Sigmoid colon (tissue), 6 donors: ENCODE measurements at regions not wholly inside any gene's neighbourhood (a gene's known extent, or its start where the extent isn't known, plus 50 kb on each side); places are given as distances from the start of the nearest gene placed in this dataset.

ENCODE experiments used
- DNase-seq: peaks from one replicate; pipeline ENCODE4 v3.0.0-alpha.2; 2019
- H3K27ac ChIP-seq, 4 donors: fragments of 200-600 bp; sonication (generic); one replicate each; pipeline ENCODE4 v1.5.1; 2016 to 2019; ENCODE audit warnings: mild to moderate bottlenecking in 1 of 4
- H3K27me3 ChIP-seq, 3 donors: fragments of 200-600 bp; sonication (generic); one replicate each; pipeline ENCODE4 v1.5.1; 2019; ENCODE audit warnings: mild to moderate bottlenecking in 1 of 3
- H3K36me3 ChIP-seq, 4 donors: fragments of 200-600 bp; sonication (generic); one replicate each; pipeline ENCODE4 v1.5.1; 2016 to 2019
- H3K4me1 ChIP-seq, 4 donors: fragments of 200-600 bp; sonication (generic); one replicate each; pipeline ENCODE4 v1.5.1; 2017 to 2019
- H3K4me3 ChIP-seq, 4 donors: fragments of 200-600 bp; sonication (generic); one replicate each; pipeline ENCODE4 v1.5.1; 2017 to 2019; ENCODE audit warnings: mild to moderate bottlenecking in 2 of 4, moderate library complexity in 1 of 4
- H3K9me3 ChIP-seq, 4 donors: fragments of 200-600 bp in 3 of 4; sonication (generic) in 3 of 4; one replicate each; pipeline versions ENCODE4 v1.5.1 to v1.6.1; 2013 to 2019
- EP300 ChIP-seq, 4 donors: sonication (generic); formaldehyde crosslinking; IDR thresholded peaks; one replicate each; pipeline ENCODE4 v1.6.1; 2017; ENCODE audit warnings: antibody characterized with exemption in 4 of 4
- POLR2A ChIP-seq, 2 donors: fragments of 450-650 bp; IDR thresholded peaks; one replicate each; pipeline ENCODE4 v1.6.1; 2016; ENCODE audit warnings: antibody characterized with exemption in 2 of 2, mild to moderate bottlenecking in 2 of 2, moderate library complexity in 2 of 2
- POLR2AphosphoS5 ChIP-seq, 4 donors: sonication (generic); formaldehyde crosslinking; IDR thresholded peaks; one replicate each; pipeline ENCODE4 v1.6.1; 2017; ENCODE audit warnings: antibody characterized with exemption in 4 of 4
- WGBS, 2 donors: extraction: QIAGEN DNeasy Blood & Tissue Kit; methylation state at CpG; one replicate each; pipeline ENCODE4 v1.1.7; 2013; 5-methylcytosine and 5-hydroxymethylcytosine counted together
- intact Hi-C: fragments of 100-400 bp; cut with DNase I; formaldehyde crosslinking; loops from one replicate; pipeline ENCODE4 v1.15.1; 2023
- TF ChIP-seq, protein P1 (sequence below), 4 experiments: fragments of 450-650 bp in 3 of 4; fragments of 200-600 bp in 1 of 4; IDR thresholded peaks; one replicate each; pipeline ENCODE4 v1.5.1; 2016 to 2019; ENCODE audit warnings: antibody characterized with exemption in 4 of 4, mild to moderate bottlenecking in 3 of 4, moderate library complexity in 2 of 4
- donor health status: healthy with polysubstance abuse.
- donor health status: healthy.

GRCh38 chr6:25103603-25104002, 167.8 kb upstream of the RIPOR2 start:
- H3K4me1 ChIP-seq, result no peaks in the 10 kb centered on the region
- H3K9me3 ChIP-seq, result no peaks in the 10 kb centered on the region
- 30 to 47% methylated on average over 3 of the region's 3 CpGs for WGBS, 2 donors
- intact Hi-C loops, result no loop called here
- no peak for TF ChIP-seq EP300 (IDR thresholded peaks at IDR 0.05)
- TF ChIP-seq POLR2A (IDR thresholded peaks at IDR 0.05), result no peak
- TF ChIP-seq, protein P1, sequence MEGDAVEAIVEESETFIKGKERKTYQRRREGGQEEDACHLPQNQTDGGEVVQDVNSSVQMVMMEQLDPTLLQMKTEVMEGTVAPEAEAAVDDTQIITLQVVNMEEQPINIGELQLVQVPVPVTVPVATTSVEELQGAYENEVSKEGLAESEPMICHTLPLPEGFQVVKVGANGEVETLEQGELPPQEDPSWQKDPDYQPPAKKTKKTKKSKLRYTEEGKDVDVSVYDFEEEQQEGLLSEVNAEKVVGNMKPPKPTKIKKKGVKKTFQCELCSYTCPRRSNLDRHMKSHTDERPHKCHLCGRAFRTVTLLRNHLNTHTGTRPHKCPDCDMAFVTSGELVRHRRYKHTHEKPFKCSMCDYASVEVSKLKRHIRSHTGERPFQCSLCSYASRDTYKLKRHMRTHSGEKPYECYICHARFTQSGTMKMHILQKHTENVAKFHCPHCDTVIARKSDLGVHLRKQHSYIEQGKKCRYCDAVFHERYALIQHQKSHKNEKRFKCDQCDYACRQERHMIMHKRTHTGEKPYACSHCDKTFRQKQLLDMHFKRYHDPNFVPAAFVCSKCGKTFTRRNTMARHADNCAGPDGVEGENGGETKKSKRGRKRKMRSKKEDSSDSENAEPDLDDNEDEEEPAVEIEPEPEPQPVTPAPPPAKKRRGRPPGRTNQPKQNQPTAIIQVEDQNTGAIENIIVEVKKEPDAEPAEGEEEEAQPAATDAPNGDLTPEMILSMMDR (IDR thresholded peaks at IDR 0.05), result no peak
- no peak for TF ChIP-seq POLR2AphosphoS5 (IDR thresholded peaks at IDR 0.05)
- H3K36me3 ChIP-seq, result peaks cover 0 to 33% (median 8%) of the 10 kb centered on the region in 4 donors
- H3K27ac ChIP-seq, result no peak overlapping the region
- H3K4me3 ChIP-seq, result no peak overlapping the region
- no peaks in the 10 kb centered on the region for H3K27me3 ChIP-seq
- DNase-seq, result no peak

DNA sequence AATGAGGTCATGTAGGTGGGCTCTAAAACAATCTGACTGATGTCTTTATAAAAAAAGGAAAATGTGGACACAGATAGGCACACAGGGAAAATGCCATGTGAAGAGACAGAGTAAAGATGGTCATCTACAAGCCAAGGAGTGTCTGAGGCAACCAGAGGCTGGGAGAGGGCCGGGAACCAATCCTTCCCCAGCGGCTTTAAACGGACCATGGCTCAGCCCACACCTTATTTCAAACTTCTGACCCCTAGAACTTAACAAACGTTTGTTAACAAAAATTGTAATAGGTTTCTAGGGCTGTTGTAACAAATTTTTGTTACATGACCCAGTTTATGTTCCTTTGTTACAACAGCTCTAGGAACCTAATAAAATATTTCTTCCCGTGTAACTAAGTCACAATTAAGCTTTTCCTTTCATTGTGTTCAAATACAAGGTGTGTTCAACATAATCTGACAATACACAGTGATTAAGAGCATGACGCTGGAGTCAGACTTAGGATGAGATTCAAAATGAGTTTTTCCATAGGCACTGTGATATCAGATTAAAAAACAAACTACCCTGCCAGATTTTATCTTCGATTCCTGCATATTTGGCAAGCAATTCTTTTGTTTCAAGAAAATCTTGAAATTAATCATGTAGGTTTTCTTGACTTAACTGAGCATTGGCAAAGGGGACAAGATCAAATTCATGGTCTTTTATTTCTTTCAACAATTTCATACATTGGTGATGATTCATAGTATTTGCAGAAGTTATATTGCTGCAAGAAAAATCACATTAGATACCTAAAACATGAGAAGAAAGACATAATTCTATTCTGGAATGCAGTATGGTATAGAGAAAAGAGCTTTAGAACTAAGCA, 169.5 kb upstream of the RIPOR2 start:
- Histone ChIP-seq H3K27ac (peak overlapping the region in 1 of 4 donors; percentile 60), H3K4me3 (no peak overlapping the region), H3K4me1 (no peaks in the 10 kb centered on the region), H3K9me3 (no peaks in the 10 kb centered on the region), H3K36me3 (peaks cover 0 to 42% (median 9%) of the 10 kb centered on the region in 4 donors), H3K27me3 (no peaks in the 10 kb centered on the region)
- DNase-seq, result no peak
- TF ChIP-seq EP300 (IDR thresholded peaks at IDR 0.05) (no peak), POLR2AphosphoS5 (IDR thresholded peaks at IDR 0.05) (no peak), POLR2A (IDR thresholded peaks at IDR 0.05) (no peak)
- TF ChIP-seq, protein P1 (IDR thresholded peaks at IDR 0.05), result no peak
- intact Hi-C loops, result no loop called here
- WGBS, 2 donors, result 77 to 85% methylated on average over 7 of the region's 7 CpGs

GRCh38 chr6:25107218-25107617, 171.5 kb upstream of the RIPOR2 start:
- TF ChIP-seq, protein P1 (IDR thresholded peaks at IDR 0.05), result no peak
- DNase-seq, result no peak
- Histone ChIP-seq H3K4me1 (peaks cover 0 to 2% (median under 1%) of the 10 kb centered on the region in 4 donors), H3K36me3 (peaks cover 0 to 42% (median 9%) of the 10 kb centered on the region in 4 donors), H3K27me3 (no peaks in the 10 kb centered on the region), H3K4me3 (no peak overlapping the region), H3K9me3 (no peaks in the 10 kb centered on the region), H3K27ac (no peak overlapping the region)
- 54 to 63% methylated on average over 2 of the region's 2 CpGs for WGBS, 2 donors
- intact Hi-C loops, result no loop called here

DNA sequence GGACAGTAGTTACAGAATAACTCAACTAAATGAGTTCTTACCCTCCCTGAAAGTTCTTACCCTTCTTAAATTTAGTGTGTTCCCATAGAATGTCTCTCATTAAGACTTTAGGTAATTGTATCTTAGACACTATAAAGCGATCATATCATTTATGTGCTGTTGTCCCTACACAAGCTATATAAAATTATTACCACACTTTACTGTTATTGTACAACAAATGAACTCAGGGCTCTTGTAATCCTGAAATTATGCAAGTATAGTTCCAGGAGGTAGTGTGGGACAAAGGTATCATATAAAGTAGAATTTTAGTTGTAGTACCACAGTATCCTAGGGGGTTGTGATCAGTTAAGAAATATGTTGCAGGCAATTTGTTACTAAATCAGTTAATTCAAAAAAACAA, 167.4 kb upstream of the CARMIL1 start:
- DNase-seq, result no peak
- Histone ChIP-seq H3K4me1 (peaks cover 0 to 10% (median 3%) of the 10 kb centered on the region in 4 donors), H3K4me3 (no peak overlapping the region), H3K27me3 (no peaks in the 10 kb centered on the region), H3K27ac (no peak overlapping the region), H3K9me3 (no peaks in the 10 kb centered on the region), H3K36me3 (peaks cover 0 to 49% (median 11%) of the 10 kb centered on the region in 4 donors)
- WGBS, 2 donors, result 15 to 76% methylated on average over 1 of the region's 1 CpG
- intact Hi-C loops, result no loop called here
- TF ChIP-seq, protein P1 (IDR thresholded peaks at IDR 0.05), result no peak
- no peak for TF ChIP-seq EP300 (IDR thresholded peaks at IDR 0.05)
- TF ChIP-seq POLR2A (IDR thresholded peaks at IDR 0.05), result no peak
- TF ChIP-seq POLR2AphosphoS5 (IDR thresholded peaks at IDR 0.05), result no peak
